ENCODE measurements at regions not wholly inside any gene's neighbourhood (a gene's known extent, or its start where the extent isn't known, plus 50 kb on each side); places are given as distances from the start of the nearest gene placed in this dataset.

- H3K27ac Mint-ChIP-seq (ENCODE audit: unreplicated experiment): no peak overlapping the region
- H3K9me3 Mint-ChIP-seq (ENCODE audit: low read depth): no peaks in the 10 kb centered on the region
- no peak overlapping the region for H3K4me3 Mint-ChIP-seq (ENCODE audit: unreplicated experiment)
- DNase-seq (ENCODE audit: low spot score): no peak
- no peak for TF ChIP-seq CTCF (IDR thresholded peaks at IDR 0.05)
- H3K36me3 Mint-ChIP-seq (ENCODE audit: low read depth): no peaks in the 10 kb centered on the region
- H3K4me1 Mint-ChIP-seq (ENCODE audit: low read depth): peaks cover 8% of the 10 kb centered on the region
- H3K27me3 Mint-ChIP-seq (ENCODE audit: low read depth): peaks cover 10% of the 10 kb centered on the region
Measured at GRCh38 chr10:28434063-28434462, 98.9 kb upstream of the WAC start.

GRCh38 chr10:28442403-28442802, 90.5 kb upstream of the WAC start:
- Mint-ChIP-seq H3K36me3 (ENCODE audit: low read depth) (no peaks in the 10 kb centered on the region), H3K9me3 (ENCODE audit: low read depth) (no peaks in the 10 kb centered on the region), H3K4me1 (ENCODE audit: low read depth) (no peaks in the 10 kb centered on the region), H3K4me3 (ENCODE audit: unreplicated experiment) (no peak overlapping the region), H3K27me3 (ENCODE audit: low read depth) (peaks cover 10% of the 10 kb centered on the region), H3K27ac (ENCODE audit: unreplicated experiment) (no peak overlapping the region)
- no peak for TF ChIP-seq CTCF (IDR thresholded peaks at IDR 0.05)
- DNase-seq (ENCODE audit: low spot score): no peak

- H3K27me3 Mint-ChIP-seq (ENCODE audit: low read depth): peaks cover 6% of the 10 kb centered on the region
- H3K27ac Mint-ChIP-seq (ENCODE audit: unreplicated experiment): no peak overlapping the region
- no peak overlapping the region for H3K4me3 Mint-ChIP-seq (ENCODE audit: unreplicated experiment)
- H3K9me3 Mint-ChIP-seq (ENCODE audit: low read depth): no peaks in the 10 kb centered on the region
- no peak for DNase-seq (ENCODE audit: low spot score)
- no peaks in the 10 kb centered on the region for H3K36me3 Mint-ChIP-seq (ENCODE audit: low read depth)
- no peaks in the 10 kb centered on the region for H3K4me1 Mint-ChIP-seq (ENCODE audit: low read depth)
- no peak for TF ChIP-seq CTCF (IDR thresholded peaks at IDR 0.05)
Measured at GRCh38 chr10:28444031-28444430, 88.9 kb upstream of the WAC start.

DNA sequence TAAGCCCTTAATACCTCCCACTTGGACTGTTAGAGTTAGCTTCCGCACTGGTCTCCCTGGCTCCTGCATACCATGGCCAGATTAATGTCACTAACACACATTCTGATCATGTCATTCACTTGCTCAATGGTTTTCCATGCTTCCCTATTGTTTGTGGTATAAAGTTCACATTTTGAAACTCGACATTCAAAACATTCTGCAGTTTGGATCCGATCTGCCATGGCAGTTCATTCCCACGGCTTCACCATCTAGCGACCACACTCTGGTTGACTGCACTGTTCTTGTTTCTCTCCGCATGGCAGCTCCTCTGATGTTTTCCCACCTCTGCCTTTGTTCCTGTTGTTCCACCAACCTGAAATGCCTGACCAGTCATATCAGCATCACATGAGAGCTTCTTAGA, 87.4 kb upstream of the WAC start:
- no peak for TF ChIP-seq CTCF (IDR thresholded peaks at IDR 0.05)
- H3K36me3 Mint-ChIP-seq (ENCODE audit: low read depth): no peaks in the 10 kb centered on the region
- peaks cover 10% of the 10 kb centered on the region for H3K27me3 Mint-ChIP-seq (ENCODE audit: low read depth)
- DNase-seq (ENCODE audit: low spot score): no peak
- no peak overlapping the region for H3K4me3 Mint-ChIP-seq (ENCODE audit: unreplicated experiment)
- H3K4me1 Mint-ChIP-seq (ENCODE audit: low read depth): no peaks in the 10 kb centered on the region
- H3K9me3 Mint-ChIP-seq (ENCODE audit: low read depth): no peaks in the 10 kb centered on the region
- H3K27ac Mint-ChIP-seq (ENCODE audit: unreplicated experiment): no peak overlapping the region

GRCh38 chr10:28449382-28449781, 83.5 kb upstream of the WAC start:
- DNase-seq (ENCODE audit: low spot score): no peak
- no peak overlapping the region for H3K4me3 Mint-ChIP-seq (ENCODE audit: unreplicated experiment)
- H3K36me3 Mint-ChIP-seq (ENCODE audit: low read depth): peaks cover 4% of the 10 kb centered on the region
- no peak for TF ChIP-seq CTCF (IDR thresholded peaks at IDR 0.05)
- H3K27me3 Mint-ChIP-seq (ENCODE audit: low read depth): peaks cover 13% of the 10 kb centered on the region
- peaks cover 7% of the 10 kb centered on the region for H3K9me3 Mint-ChIP-seq (ENCODE audit: low read depth)
- no peaks in the 10 kb centered on the region for H3K4me1 Mint-ChIP-seq (ENCODE audit: low read depth)
- no peak overlapping the region for H3K27ac Mint-ChIP-seq (ENCODE audit: unreplicated experiment)
